Fibroblast of pulmonary artery (primary cell): ENCODE measurements at regions not wholly inside any gene's neighbourhood (a gene's known extent, or its start where the extent isn't known, plus 50 kb on each side); places are given as distances from the start of the nearest gene placed in this dataset.

ENCODE experiments used
- DNase-seq: peaks from one replicate; pipeline ENCODE4 v3.0.0-alpha.2; 2010; ENCODE audit warnings: low read depth
- H3K4me3 ChIP-seq: replicated peaks from 2 replicates; pipeline ENCODE4 v1.5.1; 2011; ENCODE audit warnings: low read depth, mild to moderate bottlenecking, control low read depth, low read length, moderate library complexity
- CTCF ChIP-seq: IDR thresholded peaks from 2 replicates; pipeline ENCODE4 v1.5.1; 2011; ENCODE audit warnings: mild to moderate bottlenecking, control low read depth, low read length, inconsistent platforms; ENCODE audit errors: missing control alignments

- no peak overlapping the region for H3K4me3 ChIP-seq
- TF ChIP-seq CTCF, result no peak
- DNase-seq, result no peak
Measured at GRCh38 chr5:2686321-2687124, 65.0 kb downstream of the IRX2 start.

- no peak for TF ChIP-seq CTCF
- peak; percentile 69 for DNase-seq
- no peak overlapping the region for H3K4me3 ChIP-seq
Measured at GRCh38 chr5:2685651-2686272, 65.7 kb downstream of the IRX2 start.

- DNase-seq, result no peak
- no peak overlapping the region for H3K4me3 ChIP-seq
- TF ChIP-seq CTCF, result no peak
Measured at GRCh38 chr5:2684606-2685005, 66.9 kb downstream of the IRX2 start.

- TF ChIP-seq CTCF, result no peak
- DNase-seq, result no peak
- H3K4me3 ChIP-seq, result no peak overlapping the region
Measured at GRCh38 chr5:2683720-2684119, 67.8 kb downstream of the IRX2 start.

GRCh38 chr5:2681476-2681875, 70.0 kb downstream of the IRX2 start:
- TF ChIP-seq CTCF, result no peak
- no peak for DNase-seq
- H3K4me3 ChIP-seq, result no peak overlapping the region

GRCh38 chr5:2680979-2681378, 70.5 kb downstream of the IRX2 start:
- TF ChIP-seq CTCF, result no peak
- DNase-seq, result no peak
- H3K4me3 ChIP-seq, result no peak overlapping the region
